ENCODE measurements at regions not wholly inside any gene's neighbourhood (a gene's known extent, or its start where the extent isn't known, plus 50 kb on each side); places are given as distances from the start of the nearest gene placed in this dataset.

GRCh38 chr6:100177956-100178355 is 183.9 kb upstream of the MCHR2 start:
- Histone ChIP-seq H4K20me1 (ENCODE audit: control insufficient read depth, insufficient read depth, low read length, poor library complexity, severe bottlenecking) (no peaks in the 10 kb centered on the region), H3K27ac (ENCODE audit: low read length in 2 of 2) (no peak overlapping the region), H3K36me3 (replicated peaks in 1 of 2; ENCODE audit: control extremely low read depth in 1 of 2, control insufficient read depth in 1 of 2, extremely low read depth in 1 of 2, insufficient read depth in 2 of 2, low read length in 1 of 2) (no peaks in the 10 kb centered on the region), H3K4me1 (ENCODE audit: control insufficient read depth in 2 of 2, insufficient read depth in 2 of 2, low read length in 2 of 2) (no peaks in the 10 kb centered on the region), H3K9me3 (ENCODE audit: control extremely low read depth in 1 of 3, control insufficient read depth in 2 of 3, insufficient read depth in 1 of 3, low read length in 2 of 3) (no peaks in the 10 kb centered on the region), H3K27me3 (replicated peaks in 1 of 4; ENCODE audit: control extremely low read depth in 1 of 4, control insufficient read depth in 3 of 4, insufficient read depth in 4 of 4, low read length in 3 of 4) (no peaks in the 10 kb centered on the region), H3K9ac (ENCODE audit: low read length) (no peak overlapping the region), H3K4me2 (replicated peaks; ENCODE audit: low read depth, low read length, poor library complexity, severe bottlenecking) (no peak overlapping the region), H2AFZ (ENCODE audit: insufficient read depth, low read depth, low read length, poor library complexity, severe bottlenecking) (no peak overlapping the region), H3K4me3 (ENCODE audit: control extremely low read depth in 1 of 5, extremely low read depth in 1 of 5, insufficient read depth in 1 of 5, low read depth in 2 of 5, low read length in 4 of 5) (no peak overlapping the region), H3K79me2 (ENCODE audit: control insufficient read depth, insufficient read depth, low read length) (no peaks in the 10 kb centered on the region)
- Mint-ChIP-seq H3K9me3 (ENCODE audit: insufficient read depth) (no peaks in the 10 kb centered on the region), H3K27ac (no peak overlapping the region), H3K4me1 (no peaks in the 10 kb centered on the region), H3K27me3 (peaks cover 8% of the 10 kb centered on the region), H3K4me3 (no peak overlapping the region)
- WGBS (ENCODE audit: insufficient coverage), result 75% methylated on average over 1 of the region's 1 CpG
- DNase-seq, result no peak
- TF ChIP-seq CTCF (IDR thresholded peaks at IDR 0.05) (no peak), EZH2 (IDR thresholded peaks at IDR 0.05; ENCODE audit: borderline replicate concordance, insufficient read depth, low read depth, low read length, poor library complexity, severe bottlenecking) (no peak)
- ChIA-PET POLR2A (no interaction called here), CTCF (no interaction called here)
- intact Hi-C loops (cut with micrococcal nuclease), result no loop called here
- ATAC-seq (ENCODE audit: low read depth), result no peak

- CTCF ChIA-PET, result no interaction called here
- intact Hi-C loops (cut with micrococcal nuclease), result no loop called here
- H3K4me2 ChIP-seq (replicated peaks; ENCODE audit: low read depth, low read length, poor library complexity, severe bottlenecking), result no peak overlapping the region
Measured at GRCh38 chr6:100176951-100177710, 183.1 kb upstream of the MCHR2 start.

More at GRCh38 chr6:100176951-100177710, 183.1 kb upstream of the MCHR2 start:
- H3K4me3 ChIP-seq (ENCODE audit: control extremely low read depth in 1 of 5, extremely low read depth in 1 of 5, insufficient read depth in 1 of 5, low read depth in 2 of 5, low read length in 4 of 5), result no peak overlapping the region
- H3K36me3 ChIP-seq (replicated peaks in 1 of 2; ENCODE audit: control extremely low read depth in 1 of 2, control insufficient read depth in 1 of 2, extremely low read depth in 1 of 2, insufficient read depth in 2 of 2, low read length in 1 of 2), result no peaks in the 10 kb centered on the region
- no peaks in the 10 kb centered on the region for H3K4me1 Mint-ChIP-seq
- no peak for TF ChIP-seq EZH2 (IDR thresholded peaks at IDR 0.05; ENCODE audit: borderline replicate concordance, insufficient read depth, low read depth, low read length, poor library complexity, severe bottlenecking)
- TF ChIP-seq CTCF (IDR thresholded peaks at IDR 0.05), result no peak
- no peaks in the 10 kb centered on the region for H4K20me1 ChIP-seq (ENCODE audit: control insufficient read depth, insufficient read depth, low read length, poor library complexity, severe bottlenecking)
- H3K79me2 ChIP-seq (ENCODE audit: control insufficient read depth, insufficient read depth, low read length), result no peaks in the 10 kb centered on the region
- WGBS (ENCODE audit: insufficient coverage), result 100% methylated on average over 3 of the region's 4 CpGs
- no peak overlapping the region for H3K27ac Mint-ChIP-seq
- ATAC-seq (ENCODE audit: low read depth), result no peak
- DNase-seq, result no peak
- H3K4me3 Mint-ChIP-seq, result no peak overlapping the region
- H3K27me3 Mint-ChIP-seq, result peaks cover 8% of the 10 kb centered on the region
- POLR2A ChIA-PET, result no interaction called here
- H3K9ac ChIP-seq (ENCODE audit: low read length), result no peak overlapping the region
- no peak overlapping the region for H2AFZ ChIP-seq (ENCODE audit: insufficient read depth, low read depth, low read length, poor library complexity, severe bottlenecking)
- H3K9me3 ChIP-seq (ENCODE audit: control extremely low read depth in 1 of 3, control insufficient read depth in 2 of 3, insufficient read depth in 1 of 3, low read length in 2 of 3), result no peaks in the 10 kb centered on the region
- H3K9me3 Mint-ChIP-seq (ENCODE audit: insufficient read depth), result no peaks in the 10 kb centered on the region
- H3K27ac ChIP-seq (ENCODE audit: low read length in 2 of 2), result no peak overlapping the region
- no peaks in the 10 kb centered on the region for H3K4me1 ChIP-seq (ENCODE audit: control insufficient read depth in 2 of 2, insufficient read depth in 2 of 2, low read length in 2 of 2)
- no peaks in the 10 kb centered on the region for H3K27me3 ChIP-seq (replicated peaks in 1 of 4; ENCODE audit: control extremely low read depth in 1 of 4, control insufficient read depth in 3 of 4, insufficient read depth in 4 of 4, low read length in 3 of 4)
